Heart left ventricle (tissue), 16 donors: ENCODE measurements at regions not wholly inside any gene's neighbourhood (a gene's known extent, or its start where the extent isn't known, plus 50 kb on each side); places are given as distances from the start of the nearest gene placed in this dataset.

Source experiments
- ATAC-seq, 4 donors: fragments of 200-7000 bp; cut with Tn5 transposase; one replicate each; pipeline ENCODE4 v1.9.1; 2020 to 2022; ENCODE audit warnings: moderate library complexity in 4 of 4, mild to moderate bottlenecking in 3 of 4, moderate number of reproducible peaks in 1 of 4
- DNase-seq, 5 donors: peaks; one replicate each; pipeline ENCODE4 v3.0.0-alpha.2; 2020
- H3K27ac ChIP-seq, 12 donors: fragments of 200-600 bp; sonication (generic) in 4 of 12; one replicate each; pipeline versions ENCODE4 v1.5.0 to v1.8.0; 2016 to 2022; ENCODE audit warnings: mild to moderate bottlenecking in 2 of 12
- H3K27me3 ChIP-seq, 9 donors: fragments of 200-600 bp; sonication (generic) in 2 of 9; one replicate each; pipeline versions ENCODE4 v1.5.1 to v1.8.0; 2016 to 2022; ENCODE audit warnings: mild to moderate bottlenecking in 3 of 9
- H3K36me3 ChIP-seq, 9 donors: fragments of 200-600 bp; sonication (generic) in 2 of 9; one replicate each; pipeline versions ENCODE4 v1.5.0 to v1.8.0; 2018 to 2022; ENCODE audit warnings: mild to moderate bottlenecking in 2 of 9
- H3K4me1 ChIP-seq, 12 donors: fragments of 200-600 bp; sonication (generic) in 4 of 12; one replicate each; pipeline versions ENCODE4 v1.5.0 to v1.8.0; 2016 to 2022; ENCODE audit warnings: mild to moderate bottlenecking in 3 of 12
- H3K4me3 ChIP-seq, 12 donors: fragments of 200-600 bp; sonication (generic) in 4 of 12; one replicate each; pipeline versions ENCODE4 v1.5.0 to v1.8.0; 2017 to 2022; ENCODE audit warnings: mild to moderate bottlenecking in 9 of 12, moderate library complexity in 4 of 12
- H3K9me3 ChIP-seq, 12 donors: fragments of 200-600 bp; sonication (generic) in 4 of 12; one replicate each; pipeline versions ENCODE4 v1.5.0 to v1.8.0; 2016 to 2022; ENCODE audit warnings: mild to moderate bottlenecking in 1 of 12
- CTCF ChIP-seq, 12 donors: fragments of 200-600 bp; sonication (generic) in 4 of 12; IDR thresholded peaks; one replicate each; pipeline versions ENCODE4 v1.5.0 to v1.8.0; 2018 to 2022; ENCODE audit warnings: antibody characterized with exemption in 12 of 12, mild to moderate bottlenecking in 5 of 12
- POLR2A ChIP-seq, 2 donors: fragments of 450-650 bp; IDR thresholded peaks; one replicate each; pipeline ENCODE4 v1.6.1; 2017; ENCODE audit warnings: antibody characterized with exemption in 2 of 2, mild to moderate bottlenecking in 2 of 2, moderate library complexity in 2 of 2
- WGBS, 4 donors: extraction: QIAGEN DNeasy Blood & Tissue Kit in 2 of 4; methylation state at CpG; one replicate each; pipeline versions ENCODE4 v1.1.5 to v1.1.7; 2013 to 2018; 5-methylcytosine and 5-hydroxymethylcytosine counted together
- intact Hi-C, 10 donors: fragments of 100-400 bp; cut with DNase I; formaldehyde crosslinking; loops; one replicate each; pipeline versions ENCODE4 v1.11.1 to v1.14.2; 2022
- donor health status: ischemic (EF 13 %, LVEDD 7.1; RV severe dilation, severe dysfunction).
- donor health status: healthy with polysubstance abuse.
- donor health status: DM: no; HTN: yes; CAD: no.
- donor health status: DM: no; HTN: no; CAD: no.
- donor health status: ischemic (EF 25% LVEDD 6.9; RV normal size, moderate dysfunction).
- donor health status: ischemic (EF 25% LVEDD 5.7; RV mildly dilated, moderate dysfunction).
- donor health status: healthy.
- donor health status: DM: yes; HTN: yes; CAD: no.
- donor health status: ischemic (EF 35%, LVEDD 5.7; RV mildly dilated, moderate dysfunction).
- donor health status: nonischemic (EF 11% LVEDD 7.7; RV severe dilation, severe dysfunction).
- donor health status: DM: yes; HTN: yes; CAD: no.
- donor health status: PGD.
- donor health status: ischemic (EF 29% LVEDD 5.4; RV normal size, mild dysfunction).
- donor health status: nonischemic (EF 23%, LVEDD 6.1; RV moderate dilation, normal function).

- H3K27me3 ChIP-seq = peaks cover 0 to 4% (median 0%) of the 10 kb centered on the region in 9 donors
- no peaks in the 10 kb centered on the region for H3K36me3 ChIP-seq
- H3K4me3 ChIP-seq = no peak overlapping the region
- intact Hi-C loops = no loop called here
- H3K4me1 ChIP-seq = peaks cover 0 to 27% (median 15%) of the 10 kb centered on the region in 12 donors
- H3K27ac ChIP-seq = no peak overlapping the region
- ATAC-seq (no peak), DNase-seq (no peak)
- H3K9me3 ChIP-seq = no peaks in the 10 kb centered on the region
- TF ChIP-seq CTCF (IDR thresholded peaks at IDR 0.05) (no peak), POLR2A (IDR thresholded peaks at IDR 0.05) (no peak)
- WGBS, 4 donors = 43 to 84% (median 80%) methylated on average over 2 of the region's 2 CpGs
Observed at GRCh38 chr15:47514200-47514652, 203.1 kb upstream of the SEMA6D start.

- H3K4me1 ChIP-seq = peaks cover 0 to 27% (median 14%) of the 10 kb centered on the region in 12 donors
- peak in 1 of 4 donors; percentile 65 for ATAC-seq
- H3K9me3 ChIP-seq = no peaks in the 10 kb centered on the region
- intact Hi-C loops = no loop called here
- TF ChIP-seq CTCF (IDR thresholded peaks at IDR 0.05) = no peak
- TF ChIP-seq POLR2A (IDR thresholded peaks at IDR 0.05) = no peak
- peak overlapping the region in 3 of 12 donors; percentile 18 to 62 (median 20) for H3K27ac ChIP-seq
- no peak for DNase-seq
- WGBS, 4 donors = 74 to 83% (median 78%) methylated on average over 2 of the region's 2 CpGs
- no peak overlapping the region for H3K4me3 ChIP-seq
- peaks cover 0 to 19% (median 0%) of the 10 kb centered on the region in 9 donors for H3K27me3 ChIP-seq
- no peaks in the 10 kb centered on the region for H3K36me3 ChIP-seq
Observed at GRCh38 chr15:47516558-47516957, 200.7 kb upstream of the SEMA6D start.

GRCh38 chr15:47516972-47517371, 200.3 kb upstream of the SEMA6D start:
- intact Hi-C loops = no loop called here
- H3K27me3 ChIP-seq = peaks cover 0 to 19% (median 0%) of the 10 kb centered on the region in 9 donors
- no peaks in the 10 kb centered on the region for H3K9me3 ChIP-seq
- ATAC-seq = peak in 1 of 4 donors; percentile 22
- peaks cover 0 to 27% (median 14%) of the 10 kb centered on the region in 12 donors for H3K4me1 ChIP-seq
- H3K4me3 ChIP-seq = no peak overlapping the region
- TF ChIP-seq CTCF (IDR thresholded peaks at IDR 0.05) (no peak), POLR2A (IDR thresholded peaks at IDR 0.05) (no peak)
- peak overlapping the region in 6 of 12 donors; percentile 2 to 62 (median 19) for H3K27ac ChIP-seq
- no peak for DNase-seq
- no peaks in the 10 kb centered on the region for H3K36me3 ChIP-seq
- WGBS, 4 donors = 50 to 56% (median 54%) methylated on average over 1 of the region's 1 CpG

GRCh38 chr15:47517737-47518136, 199.6 kb upstream of the SEMA6D start:
- WGBS, 4 donors = 23 to 38% (median 30%) methylated on average over 1 of the region's 1 CpG
- DNase-seq = no peak
- Histone ChIP-seq H3K9me3 (no peaks in the 10 kb centered on the region), H3K27ac (peak overlapping the region in 3 of 12 donors; percentile 22 to 62 (median 44)), H3K36me3 (no peaks in the 10 kb centered on the region), H3K27me3 (peaks cover 0 to 19% (median 0%) of the 10 kb centered on the region in 9 donors), H3K4me1 (peaks cover 0 to 27% (median 15%) of the 10 kb centered on the region in 12 donors), H3K4me3 (no peak overlapping the region)
- TF ChIP-seq POLR2A (IDR thresholded peaks at IDR 0.05) (no peak), CTCF (IDR thresholded peaks at IDR 0.05) (no peak)
- peak in 2 of 4 donors; percentile 16 to 34 for ATAC-seq
- intact Hi-C loops = no loop called here
